DND-41 (cell line): ENCODE measurements at regions not wholly inside any gene's neighbourhood (a gene's known extent, or its start where the extent isn't known, plus 50 kb on each side); places are given as distances from the start of the nearest gene placed in this dataset.

Source experiments
- ATAC-seq: fragments of 200-7000 bp; cut with Tn5 transposase; 3 replicates; pipeline ENCODE4 v1.9.1; 2021; ENCODE audit warnings: low read depth; ENCODE audit not compliant: insufficient read depth
- DNase-seq: peaks from one replicate; pipeline ENCODE4 v3.0.0-alpha.2; 2020
- H2AFZ ChIP-seq: 2 replicates; pipeline ENCODE4 v1.6.0; 2012; ENCODE audit warnings: low read depth, low read length
- H3K27ac ChIP-seq: 2 replicates; pipeline ENCODE4 v1.5.1; 2012; ENCODE audit warnings: low read length, inconsistent platforms
- H3K27me3 ChIP-seq: fragments of 200-600 bp; sonication (generic); 2 replicates; pipeline ENCODE4 v1.6.0; 2012; ENCODE audit warnings: low read length, mild to moderate bottlenecking, inconsistent platforms; ENCODE audit not compliant: insufficient read depth, poor library complexity
- H3K36me3 ChIP-seq: 2 replicates; pipeline ENCODE4 v1.5.1; 2012; ENCODE audit warnings: low read length, inconsistent platforms; ENCODE audit not compliant: insufficient read depth
- H3K4me1 ChIP-seq: 2 replicates; pipeline ENCODE4 v1.5.1; 2012; ENCODE audit warnings: mild to moderate bottlenecking, low read length; ENCODE audit not compliant: insufficient read depth
- H3K4me2 ChIP-seq: 2 replicates; pipeline ENCODE4 v1.6.0; 2012; ENCODE audit warnings: mild to moderate bottlenecking, moderate library complexity, low read length, inconsistent platforms; ENCODE audit not compliant: insufficient read depth
- H3K4me3 ChIP-seq, 2 experiments: fragments of 200-600 bp in 1 of 2; shearing (Covaris generic) in 1 of 2; 2 replicates each; pipeline ENCODE4 v1.5.1; 2012 to 2016; ENCODE audit warnings: inconsistent platforms in 2 of 2, low read length in 2 of 2, mild to moderate bottlenecking in 2 of 2, low read depth in 1 of 2, moderate library complexity in 1 of 2
- H3K79me2 ChIP-seq: 2 replicates; pipeline ENCODE4 v1.6.0; 2012; ENCODE audit warnings: low read length, inconsistent platforms; ENCODE audit not compliant: insufficient read depth
- H3K9ac ChIP-seq: 2 replicates; pipeline ENCODE4 v1.6.0; 2012; ENCODE audit warnings: low read depth, mild to moderate bottlenecking, inconsistent platforms, low read length, moderate library complexity
- H3K9me3 ChIP-seq: 2 replicates; pipeline ENCODE4 v1.5.1; 2012; ENCODE audit warnings: low read length, moderate library complexity, mild to moderate bottlenecking, inconsistent platforms; ENCODE audit not compliant: insufficient read depth, severe bottlenecking
- H4K20me1 ChIP-seq: 2 replicates; pipeline ENCODE4 v1.6.0; 2012; ENCODE audit warnings: low read length; ENCODE audit not compliant: insufficient read depth
- EZH2 ChIP-seq: IDR thresholded peaks from 3 replicates; pipeline ENCODE4 v1.6.1; 2012; ENCODE audit warnings: borderline replicate concordance, low read depth, mild to moderate bottlenecking, moderate library complexity, low read length, inconsistent platforms; ENCODE audit not compliant: severe bottlenecking
- TF ChIP-seq, protein P1 (sequence below): IDR thresholded peaks from 2 replicates; pipeline ENCODE4 v1.5.1; 2012; ENCODE audit warnings: borderline replicate concordance, low read length, moderate library complexity, mild to moderate bottlenecking; ENCODE audit not compliant: poor library complexity, severe bottlenecking; ENCODE audit errors: extremely low read depth

DNA sequence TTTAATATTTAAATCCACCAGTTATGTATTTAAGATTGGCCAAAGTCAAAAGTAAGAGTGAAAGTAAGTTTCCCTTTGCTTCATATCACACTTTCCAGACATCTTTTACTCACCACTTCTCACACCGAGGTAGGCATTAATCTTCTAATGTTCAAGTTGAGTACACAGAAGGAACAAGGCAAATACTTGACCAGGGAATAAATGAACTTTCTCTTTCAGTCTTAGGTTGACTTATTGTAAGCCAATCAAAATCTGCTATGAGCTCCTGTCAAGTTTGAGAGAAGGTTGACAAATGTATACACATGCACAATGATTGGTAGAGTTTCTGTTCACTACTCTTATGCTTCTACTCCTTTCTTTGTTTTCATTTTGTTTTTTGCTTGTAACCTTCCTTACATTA is 842.5 kb downstream of the REEP3 start:
- Histone ChIP-seq H3K27me3 (no peaks in the 10 kb centered on the region), H4K20me1 (no peaks in the 10 kb centered on the region), H3K4me1 (no peaks in the 10 kb centered on the region), H3K4me2 (no peak overlapping the region), H2AFZ (no peak overlapping the region), H3K79me2 (no peaks in the 10 kb centered on the region), H3K4me3 (no peak overlapping the region), H3K9me3 (no peaks in the 10 kb centered on the region), H3K27ac (no peak overlapping the region), H3K9ac (no peak overlapping the region), H3K36me3 (no peaks in the 10 kb centered on the region)
- ATAC-seq (no peak), DNase-seq (no peak)
- no peak for TF ChIP-seq EZH2
- TF ChIP-seq, protein P1, sequence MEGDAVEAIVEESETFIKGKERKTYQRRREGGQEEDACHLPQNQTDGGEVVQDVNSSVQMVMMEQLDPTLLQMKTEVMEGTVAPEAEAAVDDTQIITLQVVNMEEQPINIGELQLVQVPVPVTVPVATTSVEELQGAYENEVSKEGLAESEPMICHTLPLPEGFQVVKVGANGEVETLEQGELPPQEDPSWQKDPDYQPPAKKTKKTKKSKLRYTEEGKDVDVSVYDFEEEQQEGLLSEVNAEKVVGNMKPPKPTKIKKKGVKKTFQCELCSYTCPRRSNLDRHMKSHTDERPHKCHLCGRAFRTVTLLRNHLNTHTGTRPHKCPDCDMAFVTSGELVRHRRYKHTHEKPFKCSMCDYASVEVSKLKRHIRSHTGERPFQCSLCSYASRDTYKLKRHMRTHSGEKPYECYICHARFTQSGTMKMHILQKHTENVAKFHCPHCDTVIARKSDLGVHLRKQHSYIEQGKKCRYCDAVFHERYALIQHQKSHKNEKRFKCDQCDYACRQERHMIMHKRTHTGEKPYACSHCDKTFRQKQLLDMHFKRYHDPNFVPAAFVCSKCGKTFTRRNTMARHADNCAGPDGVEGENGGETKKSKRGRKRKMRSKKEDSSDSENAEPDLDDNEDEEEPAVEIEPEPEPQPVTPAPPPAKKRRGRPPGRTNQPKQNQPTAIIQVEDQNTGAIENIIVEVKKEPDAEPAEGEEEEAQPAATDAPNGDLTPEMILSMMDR = no peak

DNA sequence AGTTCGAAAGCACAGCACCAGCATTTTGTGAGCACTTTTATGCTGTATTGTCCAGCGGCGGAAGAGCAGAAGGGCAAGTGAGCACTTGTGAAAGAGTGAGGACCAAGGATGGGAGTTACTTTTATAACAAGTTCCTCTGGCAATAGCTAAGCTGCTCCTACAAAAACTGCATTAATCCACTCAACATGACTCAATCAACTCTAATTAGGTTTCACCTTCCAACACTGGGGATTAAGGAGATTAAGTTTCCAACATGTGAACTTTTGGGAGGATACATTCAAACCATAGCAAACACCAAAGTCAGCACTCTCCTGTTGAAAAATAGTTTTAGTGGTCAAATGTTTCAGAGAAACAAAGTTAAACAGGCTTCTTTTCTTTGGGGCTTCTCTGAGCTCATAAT is 844.5 kb downstream of the REEP3 start:
- Histone ChIP-seq H3K4me2 (no peak overlapping the region), H3K4me1 (no peaks in the 10 kb centered on the region), H3K27ac (no peak overlapping the region), H4K20me1 (no peaks in the 10 kb centered on the region), H2AFZ (no peak overlapping the region), H3K4me3 (no peak overlapping the region), H3K79me2 (no peaks in the 10 kb centered on the region), H3K27me3 (no peaks in the 10 kb centered on the region), H3K36me3 (no peaks in the 10 kb centered on the region), H3K9ac (no peak overlapping the region), H3K9me3 (no peaks in the 10 kb centered on the region)
- ATAC-seq (no peak), DNase-seq (no peak)
- no peak for TF ChIP-seq EZH2
- TF ChIP-seq, protein P1 = no peak

DNA sequence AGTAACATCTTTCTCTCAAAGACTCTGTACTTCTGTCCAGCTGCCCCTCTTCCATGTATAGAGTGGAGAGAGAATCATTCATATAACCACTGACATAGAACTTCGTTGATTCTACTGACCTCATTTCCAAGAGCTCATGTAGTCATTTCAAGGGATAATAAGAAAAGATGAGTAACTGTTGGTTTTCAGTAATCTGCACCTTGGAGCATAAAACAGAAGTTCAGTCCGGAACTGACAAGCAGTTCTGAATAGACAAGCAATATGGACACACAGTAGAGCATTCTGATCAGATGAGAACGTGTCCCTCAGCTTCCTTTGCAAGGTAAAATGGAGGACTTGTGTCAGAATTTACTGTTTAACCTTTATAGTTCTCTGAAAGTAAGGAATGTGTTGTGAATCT is 847.1 kb downstream of the REEP3 start:
- Histone ChIP-seq H4K20me1 (no peaks in the 10 kb centered on the region), H3K36me3 (no peaks in the 10 kb centered on the region), H3K4me2 (no peak overlapping the region), H3K79me2 (no peaks in the 10 kb centered on the region), H3K4me3 (no peak overlapping the region), H3K9ac (no peak overlapping the region), H3K27ac (no peak overlapping the region), H2AFZ (no peak overlapping the region), H3K4me1 (no peaks in the 10 kb centered on the region), H3K27me3 (no peaks in the 10 kb centered on the region), H3K9me3 (no peaks in the 10 kb centered on the region)
- DNase-seq (no peak), ATAC-seq (no peak)
- TF ChIP-seq, protein P1 = no peak
- TF ChIP-seq EZH2 = no peak
